H1 (cell line): ENCODE measurements at regions not wholly inside any gene's neighbourhood (a gene's known extent, or its start where the extent isn't known, plus 50 kb on each side); places are given as distances from the start of the nearest gene placed in this dataset.

Experiments used
- CTCF ChIP-seq, 3 experiments: IDR thresholded peaks; 1 replicate in 2 of 3; 2 replicates in 1 of 3; pipeline versions ENCODE4 v1.5.1 to v1.6.1; 2011; ENCODE audit warnings: low read length in 3 of 3, mild to moderate bottlenecking in 3 of 3, inconsistent platforms in 2 of 3, low read depth in 1 of 3, moderate library complexity in 1 of 3; ENCODE audit not compliant: insufficient read depth in 1 of 3; ENCODE audit errors: control extremely low read depth in 1 of 3
- EP300 ChIP-seq, 2 experiments: IDR thresholded peaks; 1 replicate in 1 of 2; 2 replicates in 1 of 2; pipeline ENCODE4 v1.6.1; 2011 to 2012; ENCODE audit warnings: low read depth in 2 of 2, low read length in 2 of 2, mild to moderate bottlenecking in 2 of 2, borderline replicate concordance in 1 of 2, inconsistent platforms in 1 of 2, moderate library complexity in 1 of 2
- JUN ChIP-seq: IDR thresholded peaks from 2 replicates; pipeline ENCODE4 v1.6.1; 2011; ENCODE audit warnings: low read depth, mild to moderate bottlenecking, improper control_type of control experiment, low read length
- KDM1A ChIP-seq: fragments of 200-600, 300-600 bp; sonication (generic); IDR thresholded peaks from 2 replicates; pipeline ENCODE4 v1.7.1; 2016; ENCODE audit warnings: mild to moderate bottlenecking, low read length, borderline replicate concordance
- MAFK ChIP-seq: IDR thresholded peaks from 2 replicates; pipeline ENCODE4 v1.6.1; 2012; ENCODE audit warnings: low read depth, mild to moderate bottlenecking, improper control_type of control experiment, low read length
- POLR2A ChIP-seq, 2 experiments: IDR thresholded peaks; 1 replicate in 1 of 2; 2 replicates in 1 of 2; pipeline ENCODE4 v1.6.1; 2011; ENCODE audit warnings: low read depth in 2 of 2, low read length in 2 of 2, mild to moderate bottlenecking in 2 of 2; ENCODE audit errors: control extremely low read depth in 1 of 2
- RAD21 ChIP-seq, 2 experiments: IDR thresholded peaks in 1 of 2; conservative IDR thresholded peaks in 1 of 2; 2 replicates each; pipeline ENCODE4 v1.6.1; 2011; ENCODE audit warnings: low read depth in 2 of 2, low read length in 2 of 2, improper control_type of control experiment in 1 of 2, inconsistent platforms in 1 of 2, mild to moderate bottlenecking in 1 of 2, moderate library complexity in 1 of 2
- SUZ12 ChIP-seq: fragments of 200-600 bp; sonication (generic); IDR thresholded peaks from 2 replicates; pipeline ENCODE4 v1.6.1; 2012; ENCODE audit warnings: mild to moderate bottlenecking, inconsistent platforms, low read length, moderate library complexity, mixed read lengths
- TAF1 ChIP-seq: IDR thresholded peaks from 2 replicates; pipeline ENCODE4 v1.6.1; 2011; ENCODE audit warnings: mild to moderate bottlenecking, low read depth, low read length
- TCF12 ChIP-seq: IDR thresholded peaks from 2 replicates; pipeline ENCODE4 v1.6.1; 2011; ENCODE audit warnings: low read depth, mild to moderate bottlenecking, low read length
- USF2 ChIP-seq: IDR thresholded peaks from 2 replicates; pipeline ENCODE4 v1.6.1; 2011; ENCODE audit warnings: low read length, improper control_type of control experiment
- YY1 ChIP-seq: IDR thresholded peaks from 2 replicates; pipeline ENCODE4 v1.6.1; 2011; ENCODE audit warnings: low read depth, mild to moderate bottlenecking, low read length
- ZNF274 ChIP-seq: IDR thresholded peaks from 2 replicates; pipeline ENCODE4 v1.7.0; 2012; ENCODE audit warnings: low read length, borderline replicate concordance; ENCODE audit errors: extremely low read depth

- TF ChIP-seq JUN (no peak), KDM1A (no peak), MAFK (no peak), CTCF (IDR thresholded peaks at IDR 0.05; ENCODE audit: control extremely low read depth in 1 of 3, insufficient read depth in 1 of 3, low read depth in 1 of 3, low read length in 3 of 3) (no peak), RAD21 (IDR thresholded peaks at IDR 0.05 in 1 of 2, conservative IDR thresholded peaks at IDR 0.05 in 1 of 2; ENCODE audit: low read depth in 2 of 2, low read length in 2 of 2) (no peak), TCF12 (no peak), SUZ12 (no peak), YY1 (no peak), TAF1 (no peak), USF2 (no peak), ZNF274 (no peak), POLR2A (IDR thresholded peaks at IDR 0.05; ENCODE audit: control extremely low read depth in 1 of 2, low read depth in 2 of 2, low read length in 2 of 2) (no peak), EP300 (IDR thresholded peaks at IDR 0.05; ENCODE audit: borderline replicate concordance in 1 of 2, low read depth in 2 of 2, low read length in 2 of 2) (no peak)
These were observed 95.3 kb upstream of the OR9G4 start for GRCh38 chr11:56843816-56844215.
